Thyroid gland (tissue), 4 donors: ENCODE measurements at regions not wholly inside any gene's neighbourhood (a gene's known extent, or its start where the extent isn't known, plus 50 kb on each side); places are given as distances from the start of the nearest gene placed in this dataset.

Experiments used
- POLR2A ChIP-seq, 2 donors: fragments of 450-650 bp; IDR thresholded peaks; one replicate each; pipeline ENCODE4 v1.6.1; 2017; ENCODE audit warnings: antibody characterized with exemption in 2 of 2, mild to moderate bottlenecking in 2 of 2, moderate library complexity in 1 of 2
- TF ChIP-seq, protein P1 (sequence below), 6 experiments: fragments of 200-600 bp in 3 of 6; fragments of 450-650 bp in 3 of 6; sonication (generic) in 3 of 6; IDR thresholded peaks; one replicate each; pipeline ENCODE4 v1.5.1; 2016 to 2019; ENCODE audit warnings: antibody characterized with exemption in 6 of 6, mild to moderate bottlenecking in 2 of 6, inconsistent platforms in 1 of 6, moderate library complexity in 1 of 6

DNA sequence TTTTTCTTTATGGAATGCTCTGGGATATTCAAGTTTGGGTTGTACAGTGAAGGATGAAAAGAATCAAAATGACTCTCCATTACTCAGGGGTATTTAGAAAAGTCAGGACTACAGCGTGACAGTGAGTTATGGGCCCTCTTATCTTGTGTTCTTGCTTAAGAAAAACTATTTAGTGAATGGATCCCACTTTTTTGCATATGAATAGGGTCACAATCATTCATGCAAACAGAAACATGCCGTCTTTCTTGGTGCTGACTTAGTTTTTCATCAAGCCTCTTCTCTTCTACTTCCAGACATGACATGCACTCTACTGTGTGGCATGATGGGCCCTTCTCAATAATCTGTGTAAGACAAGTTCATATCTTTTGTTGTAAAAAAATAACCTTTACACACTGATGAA, 488.4 kb upstream of the MMS22L start:
- no peak for TF ChIP-seq POLR2A (IDR thresholded peaks at IDR 0.05)
- TF ChIP-seq, protein P1, sequence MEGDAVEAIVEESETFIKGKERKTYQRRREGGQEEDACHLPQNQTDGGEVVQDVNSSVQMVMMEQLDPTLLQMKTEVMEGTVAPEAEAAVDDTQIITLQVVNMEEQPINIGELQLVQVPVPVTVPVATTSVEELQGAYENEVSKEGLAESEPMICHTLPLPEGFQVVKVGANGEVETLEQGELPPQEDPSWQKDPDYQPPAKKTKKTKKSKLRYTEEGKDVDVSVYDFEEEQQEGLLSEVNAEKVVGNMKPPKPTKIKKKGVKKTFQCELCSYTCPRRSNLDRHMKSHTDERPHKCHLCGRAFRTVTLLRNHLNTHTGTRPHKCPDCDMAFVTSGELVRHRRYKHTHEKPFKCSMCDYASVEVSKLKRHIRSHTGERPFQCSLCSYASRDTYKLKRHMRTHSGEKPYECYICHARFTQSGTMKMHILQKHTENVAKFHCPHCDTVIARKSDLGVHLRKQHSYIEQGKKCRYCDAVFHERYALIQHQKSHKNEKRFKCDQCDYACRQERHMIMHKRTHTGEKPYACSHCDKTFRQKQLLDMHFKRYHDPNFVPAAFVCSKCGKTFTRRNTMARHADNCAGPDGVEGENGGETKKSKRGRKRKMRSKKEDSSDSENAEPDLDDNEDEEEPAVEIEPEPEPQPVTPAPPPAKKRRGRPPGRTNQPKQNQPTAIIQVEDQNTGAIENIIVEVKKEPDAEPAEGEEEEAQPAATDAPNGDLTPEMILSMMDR (IDR thresholded peaks at IDR 0.05): no peak
